OCI-LY1 (cell line): ENCODE measurements at regions not wholly inside any gene's neighbourhood (a gene's known extent, or its start where the extent isn't known, plus 50 kb on each side); places are given as distances from the start of the nearest gene placed in this dataset.

Experiments
- H2AFZ ChIP-seq: fragments of 200-600 bp; sonication (generic), shearing (Covaris generic); 2 replicates; pipeline ENCODE4 v1.6.0; 2014; ENCODE audit warnings: antibody characterized with exemption, mild to moderate bottlenecking, low read length
- H3F3A ChIP-seq: fragments of 200-600 bp; sonication (generic), shearing (Covaris generic); 2 replicates; pipeline ENCODE4 v1.6.0; 2014; ENCODE audit warnings: mild to moderate bottlenecking, antibody characterized with exemption, low read length, moderate library complexity; ENCODE audit not compliant: insufficient read depth
- H3K27ac ChIP-seq: fragments of 200-600 bp; sonication (generic); 2 replicates; pipeline ENCODE4 v1.5.1; 2014; ENCODE audit warnings: low read length, mixed run types, mild to moderate bottlenecking, low read depth; ENCODE audit not compliant: poor library complexity, severe bottlenecking
- H3K27me3 ChIP-seq: fragments of 200-600 bp; sonication (generic); 2 replicates; pipeline ENCODE4 v1.6.0; 2014; ENCODE audit warnings: antibody characterized with exemption, mild to moderate bottlenecking, low read length, moderate library complexity; ENCODE audit not compliant: insufficient read depth
- H3K36me3 ChIP-seq: fragments of 200-600 bp; sonication (generic); 2 replicates; pipeline ENCODE4 v1.6.1; 2014; ENCODE audit warnings: mild to moderate bottlenecking, antibody characterized with exemption, low read length, moderate library complexity, mixed read lengths; ENCODE audit not compliant: insufficient read depth
- H3K4me1 ChIP-seq: fragments of 200-600 bp; sonication (generic); 2 replicates; pipeline ENCODE4 v1.5.1; 2014; ENCODE audit warnings: mild to moderate bottlenecking, low read length, moderate library complexity; ENCODE audit not compliant: insufficient read depth, severe bottlenecking
- H3K4me2 ChIP-seq: fragments of 200-600 bp; sonication (generic), shearing (Covaris generic); 2 replicates; pipeline ENCODE4 v1.6.1; 2014; ENCODE audit warnings: low read length
- H3K4me3 ChIP-seq: fragments of 200-600 bp; sonication (generic); 2 replicates; pipeline ENCODE4 v1.5.1; 2014; ENCODE audit warnings: low read length, low read depth, mild to moderate bottlenecking, mixed read lengths; ENCODE audit not compliant: poor library complexity, severe bottlenecking
- H3K79me2 ChIP-seq: fragments of 200-600 bp; shearing (Covaris generic); 2 replicates; pipeline ENCODE4 v1.6.1; 2016; ENCODE audit warnings: mixed run types, low read length, mixed read lengths; ENCODE audit not compliant: insufficient read depth
- H3K9ac ChIP-seq: fragments of 200-600 bp; sonication (generic), shearing (Covaris generic); 2 replicates; pipeline ENCODE4 v1.6.1; 2014; ENCODE audit warnings: mild to moderate bottlenecking, low read length, mixed read lengths
- H3K9me2 ChIP-seq: fragments of 200-600 bp; sonication (generic), shearing (Covaris generic); 2 replicates; pipeline ENCODE4 v1.6.1; 2014; ENCODE audit warnings: low read depth, mild to moderate bottlenecking, low read length, mixed read lengths
- H3K9me3 ChIP-seq: fragments of 200-600 bp; shearing (Covaris generic); 2 replicates; pipeline ENCODE4 v1.6.1; 2014; ENCODE audit warnings: low read length, mixed read lengths
- H4K20me1 ChIP-seq: fragments of 200-600 bp; sonication (generic), shearing (Covaris generic); 2 replicates; pipeline ENCODE4 v1.6.0; 2016; ENCODE audit warnings: mild to moderate bottlenecking, low read length; ENCODE audit not compliant: insufficient read depth
- EZH2 ChIP-seq: fragments of 200-600 bp; sonication (generic), shearing (Covaris generic); IDR thresholded peaks from 2 replicates; pipeline ENCODE4 v1.8.0; 2017; ENCODE audit warnings: borderline replicate concordance, mixed run types, mild to moderate bottlenecking, antibody characterized with exemption, low read length, moderate library complexity, mixed read lengths
- TF ChIP-seq, protein P1 (sequence below): fragments of 200-600 bp; sonication (generic), shearing (Covaris generic); IDR thresholded peaks from 2 replicates; pipeline ENCODE4 v1.5.1; 2017; ENCODE audit warnings: mild to moderate bottlenecking, antibody characterized with exemption, low read length, moderate library complexity, mixed read lengths

- H3K9ac ChIP-seq, result no peak overlapping the region
- H3K27me3 ChIP-seq, result no peaks in the 10 kb centered on the region
- no peak overlapping the region for H3K4me3 ChIP-seq
- H3K9me3 ChIP-seq, result no peaks in the 10 kb centered on the region
- no peaks in the 10 kb centered on the region for H3K36me3 ChIP-seq
- H3K9me2 ChIP-seq, result no peaks in the 10 kb centered on the region
- no peak overlapping the region for H2AFZ ChIP-seq
- no peaks in the 10 kb centered on the region for H3F3A ChIP-seq
- no peaks in the 10 kb centered on the region for H3K79me2 ChIP-seq
- no peaks in the 10 kb centered on the region for H4K20me1 ChIP-seq
- no peak overlapping the region for H3K4me2 ChIP-seq
- H3K4me1 ChIP-seq, result no peaks in the 10 kb centered on the region
- H3K27ac ChIP-seq, result no peak overlapping the region
- TF ChIP-seq, protein P1, sequence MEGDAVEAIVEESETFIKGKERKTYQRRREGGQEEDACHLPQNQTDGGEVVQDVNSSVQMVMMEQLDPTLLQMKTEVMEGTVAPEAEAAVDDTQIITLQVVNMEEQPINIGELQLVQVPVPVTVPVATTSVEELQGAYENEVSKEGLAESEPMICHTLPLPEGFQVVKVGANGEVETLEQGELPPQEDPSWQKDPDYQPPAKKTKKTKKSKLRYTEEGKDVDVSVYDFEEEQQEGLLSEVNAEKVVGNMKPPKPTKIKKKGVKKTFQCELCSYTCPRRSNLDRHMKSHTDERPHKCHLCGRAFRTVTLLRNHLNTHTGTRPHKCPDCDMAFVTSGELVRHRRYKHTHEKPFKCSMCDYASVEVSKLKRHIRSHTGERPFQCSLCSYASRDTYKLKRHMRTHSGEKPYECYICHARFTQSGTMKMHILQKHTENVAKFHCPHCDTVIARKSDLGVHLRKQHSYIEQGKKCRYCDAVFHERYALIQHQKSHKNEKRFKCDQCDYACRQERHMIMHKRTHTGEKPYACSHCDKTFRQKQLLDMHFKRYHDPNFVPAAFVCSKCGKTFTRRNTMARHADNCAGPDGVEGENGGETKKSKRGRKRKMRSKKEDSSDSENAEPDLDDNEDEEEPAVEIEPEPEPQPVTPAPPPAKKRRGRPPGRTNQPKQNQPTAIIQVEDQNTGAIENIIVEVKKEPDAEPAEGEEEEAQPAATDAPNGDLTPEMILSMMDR, result no peak
- no peak for TF ChIP-seq EZH2
Measured at GRCh38 chr2:157948856-157949255, 72.7 kb upstream of the ACVR1 start.

DNA sequence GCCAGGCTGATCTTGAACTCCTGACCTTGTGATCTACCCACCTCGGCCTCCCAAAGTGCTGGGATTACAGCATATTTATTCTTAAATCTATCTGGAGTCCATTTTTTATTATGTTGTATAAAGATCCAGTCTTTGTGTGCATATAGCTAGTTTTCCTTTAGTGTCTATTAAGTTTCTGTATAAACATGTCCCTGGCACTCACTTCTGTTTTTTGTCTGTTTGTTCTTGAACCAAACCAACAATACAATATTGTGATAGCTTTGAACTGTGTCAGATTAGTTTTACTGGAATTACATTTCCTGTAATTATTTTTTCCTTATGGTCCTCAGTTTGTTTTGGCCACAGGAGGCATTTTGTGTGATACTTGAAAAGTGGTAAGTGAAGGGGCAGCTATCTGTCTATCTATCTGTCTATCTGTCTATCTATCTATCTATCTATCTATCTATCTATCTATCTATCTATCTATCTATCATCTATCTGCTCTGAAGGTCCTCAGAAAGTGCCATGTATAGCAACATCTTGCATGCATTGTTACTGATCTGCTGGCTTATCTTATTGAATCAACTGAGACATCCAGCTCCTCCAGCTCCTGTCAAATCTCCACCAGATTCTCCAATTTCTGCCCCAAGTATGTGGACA, 70.9 kb upstream of the ACVR1 start:
- H3K9me3 ChIP-seq, result no peaks in the 10 kb centered on the region
- no peaks in the 10 kb centered on the region for H3F3A ChIP-seq
- no peaks in the 10 kb centered on the region for H3K4me1 ChIP-seq
- no peaks in the 10 kb centered on the region for H3K9me2 ChIP-seq
- no peaks in the 10 kb centered on the region for H4K20me1 ChIP-seq
- no peak overlapping the region for H3K27ac ChIP-seq
- H3K9ac ChIP-seq, result no peak overlapping the region
- H3K36me3 ChIP-seq, result no peaks in the 10 kb centered on the region
- TF ChIP-seq, protein P1, result no peak
- no peak for TF ChIP-seq EZH2
- no peak overlapping the region for H3K4me2 ChIP-seq
- H2AFZ ChIP-seq, result no peak overlapping the region
- H3K4me3 ChIP-seq, result no peak overlapping the region
- no peaks in the 10 kb centered on the region for H3K79me2 ChIP-seq
- H3K27me3 ChIP-seq, result no peaks in the 10 kb centered on the region

GRCh38 chr2:157940024-157940423, 63.9 kb upstream of the ACVR1 start:
- H3K4me2 ChIP-seq, result no peak overlapping the region
- H3K9ac ChIP-seq, result no peak overlapping the region
- H2AFZ ChIP-seq, result no peak overlapping the region
- no peaks in the 10 kb centered on the region for H3K79me2 ChIP-seq
- no peaks in the 10 kb centered on the region for H3K4me1 ChIP-seq
- H3K4me3 ChIP-seq, result no peak overlapping the region
- no peak overlapping the region for H3K27ac ChIP-seq
- no peaks in the 10 kb centered on the region for H3K27me3 ChIP-seq
- no peaks in the 10 kb centered on the region for H4K20me1 ChIP-seq
- no peaks in the 10 kb centered on the region for H3K36me3 ChIP-seq
- H3K9me2 ChIP-seq, result no peaks in the 10 kb centered on the region
- no peaks in the 10 kb centered on the region for H3K9me3 ChIP-seq
- no peaks in the 10 kb centered on the region for H3F3A ChIP-seq
- TF ChIP-seq, protein P1, result no peak
- TF ChIP-seq EZH2, result no peak
